HS-5 (cell line): ENCODE measurements at regions not wholly inside any gene's neighbourhood (a gene's known extent, or its start where the extent isn't known, plus 50 kb on each side); places are given as distances from the start of the nearest gene placed in this dataset.

Experiments used
- DNase-seq: peaks from one replicate; pipeline ENCODE4 v3.0.0-alpha.2; 2012; ENCODE audit warnings: low read depth

- DNase-seq, result no peak
These were observed 366.5 kb upstream of the OR4E1 start for GRCh38 chr14:22039938-22040780.

GRCh38 chr14:22036541-22037239 is 363.1 kb upstream of the OR4E1 start:
- no peak for DNase-seq

GRCh38 chr14:22026527-22026926 is 352.9 kb upstream of the OR4E1 start:
- DNase-seq, result no peak

GRCh38 chr14:22025879-22026278 is 352.3 kb upstream of the OR4E1 start:
- no peak for DNase-seq

- DNase-seq, result no peak
These were observed 350.5 kb upstream of the OR4E1 start for GRCh38 chr14:22024137-22024536.

- DNase-seq, result no peak
These were observed 345.3 kb upstream of the OR4E1 start for GRCh38 chr14:22018890-22019289.

- DNase-seq, result no peak
These were observed 338.8 kb upstream of the OR4E1 start for GRCh38 chr14:22012452-22012851.

- DNase-seq, result no peak
These were observed 337.6 kb upstream of the OR4E1 start for GRCh38 chr14:22011253-22011642.

- no peak for DNase-seq
These were observed 337.1 kb upstream of the OR4E1 start for GRCh38 chr14:22010545-22011252.

GRCh38 chr14:22008766-22009165 is 335.1 kb upstream of the OR4E1 start:
- no peak for DNase-seq

- no peak for DNase-seq
These were observed 334.3 kb upstream of the OR4E1 start for GRCh38 chr14:22007784-22008412.

GRCh38 chr14:22007363-22007762 is 333.7 kb upstream of the OR4E1 start:
- no peak for DNase-seq

- DNase-seq, result no peak
These were observed 329.8 kb upstream of the OR4E1 start for GRCh38 chr14:22003461-22003860.

- no peak for DNase-seq
These were observed 329.3 kb upstream of the OR4E1 start for GRCh38 chr14:22002860-22003284.

GRCh38 chr14:21999402-21999801 is 325.8 kb upstream of the OR4E1 start:
- DNase-seq, result no peak

GRCh38 chr14:21997300-21997699 is 323.7 kb upstream of the OR4E1 start:
- no peak for DNase-seq

GRCh38 chr14:21995332-21995731 is 321.7 kb upstream of the OR4E1 start:
- no peak for DNase-seq

GRCh38 chr14:21993837-21994236 is 320.2 kb upstream of the OR4E1 start:
- no peak for DNase-seq

GRCh38 chr14:21993070-21993469 is 319.5 kb upstream of the OR4E1 start:
- no peak for DNase-seq

- DNase-seq, result no peak
These were observed 317.5 kb upstream of the OR4E1 start for GRCh38 chr14:21991130-21991529.

GRCh38 chr14:21990116-21990515 is 316.5 kb upstream of the OR4E1 start:
- no peak for DNase-seq

- DNase-seq, result no peak
These were observed 315.5 kb upstream of the OR4E1 start for GRCh38 chr14:21989090-21989489.
